Glomerular endothelial cell (primary cell): ENCODE measurements at regions not wholly inside any gene's neighbourhood (a gene's known extent, or its start where the extent isn't known, plus 50 kb on each side); places are given as distances from the start of the nearest gene placed in this dataset.

Source experiments
- DNase-seq: peaks from one replicate; pipeline ENCODE4 v3.0.0-alpha.2; 2011; ENCODE audit warnings: low read depth, low spot score; ENCODE audit errors: extremely low read depth

DNA sequence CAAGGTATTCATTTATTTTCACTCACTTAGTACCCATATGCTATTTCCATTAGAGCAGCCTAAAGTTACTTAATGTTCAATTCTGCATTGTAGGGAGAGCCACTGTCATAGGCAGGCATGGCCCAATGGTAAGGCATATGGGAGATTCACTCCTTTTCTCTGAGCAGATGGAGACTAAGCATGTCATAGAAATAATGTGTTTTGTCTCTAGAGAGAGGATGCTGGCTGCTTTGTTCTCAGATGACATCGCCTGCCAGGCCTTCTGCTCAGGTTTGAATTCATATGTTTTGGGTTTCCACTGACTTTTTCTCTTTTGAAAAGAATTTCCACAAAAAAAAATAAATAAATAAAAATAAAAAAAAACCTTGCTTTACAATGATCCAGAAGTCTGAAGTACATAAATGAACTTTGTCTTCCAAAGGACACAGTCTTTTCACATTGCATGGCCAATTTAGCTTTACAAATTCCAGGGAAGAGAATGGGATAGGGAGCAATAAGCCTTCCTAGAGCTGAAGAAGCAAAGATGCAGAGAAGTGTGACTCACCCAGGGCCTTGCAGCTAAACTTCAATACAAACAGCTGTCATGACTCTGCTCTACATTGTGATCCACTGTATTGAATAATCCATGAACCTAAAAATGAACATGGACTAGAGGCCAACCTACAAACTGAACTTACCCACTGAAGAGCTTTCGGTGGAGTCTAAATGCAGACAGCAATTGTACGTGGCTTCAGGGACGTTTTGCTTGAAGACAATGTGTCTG is 422.5 kb downstream of the CMPK2 start:
- DNase-seq = no peak

- DNase-seq = no peak
Observed at GRCh38 chr2:6444514-6444913, 421.2 kb downstream of the CMPK2 start.

DNA sequence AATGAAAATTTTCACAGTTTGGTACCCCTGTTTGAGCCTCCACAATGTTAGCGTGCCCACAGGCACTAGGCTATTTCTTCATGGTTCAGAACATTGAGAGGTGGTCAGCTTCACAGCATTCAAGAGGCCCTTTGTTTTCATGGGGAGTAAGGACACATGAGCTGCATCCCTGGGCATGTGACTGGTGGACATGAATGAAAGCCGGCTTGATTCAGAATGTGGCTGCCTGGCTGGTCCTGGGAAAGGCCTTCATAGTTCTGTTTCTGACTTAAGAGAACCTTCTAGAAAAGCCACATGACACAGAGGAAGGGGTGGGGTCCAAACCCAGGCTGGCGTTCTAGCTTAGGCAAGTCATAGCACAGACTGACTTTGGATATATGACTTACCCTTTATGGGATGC is 420.6 kb downstream of the CMPK2 start:
- DNase-seq = no peak

GRCh38 chr2:6446938-6447608 is 418.6 kb downstream of the CMPK2 start:
- DNase-seq = no peak

- DNase-seq = no peak
Observed at GRCh38 chr2:6448893-6449292, 416.8 kb downstream of the CMPK2 start.

DNA sequence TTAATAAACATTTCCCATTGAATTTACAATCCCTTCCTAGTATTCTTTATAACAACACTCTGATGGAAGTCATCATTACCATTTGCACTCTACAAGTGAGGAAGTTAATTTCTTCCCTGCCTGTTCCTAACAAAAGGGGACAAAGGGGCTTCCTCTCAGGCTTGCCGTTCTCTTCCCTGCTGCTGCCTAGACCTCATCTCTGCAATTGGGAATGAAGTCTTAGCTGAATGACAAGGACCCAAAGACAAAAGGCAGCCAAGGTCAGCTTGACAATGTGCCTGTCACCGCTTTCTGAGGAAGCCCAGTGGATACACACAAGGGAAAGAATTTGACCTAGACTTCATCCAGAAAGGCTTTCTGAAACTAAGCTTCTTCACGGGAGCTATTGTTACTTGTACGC is 416.4 kb downstream of the CMPK2 start:
- DNase-seq = no peak

GRCh38 chr2:6452702-6453481 is 412.8 kb downstream of the CMPK2 start:
- no peak for DNase-seq

- DNase-seq = no peak
Observed at GRCh38 chr2:6454286-6454990, 411.3 kb downstream of the CMPK2 start.

DNA sequence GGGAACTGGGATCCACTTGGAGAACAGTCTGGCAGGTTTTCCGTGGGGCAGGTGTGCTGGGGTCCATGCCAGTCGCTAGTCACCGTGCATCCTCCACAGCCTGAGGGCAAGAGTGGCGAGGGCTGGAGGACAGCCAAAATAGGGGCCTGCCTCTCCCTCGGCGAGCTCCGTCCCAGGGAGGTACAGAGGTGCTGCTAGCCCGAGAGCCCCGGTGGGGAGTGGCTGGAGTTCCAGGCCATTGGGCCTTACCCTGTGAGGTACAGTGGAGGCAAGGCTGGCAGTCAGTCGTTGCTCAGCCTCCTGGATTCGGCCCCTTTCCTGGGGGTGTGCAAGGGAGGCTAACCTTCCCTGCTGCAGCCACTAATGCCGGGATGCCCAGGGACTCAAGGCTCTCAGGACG is 406.6 kb downstream of the CMPK2 start:
- DNase-seq = no peak

GRCh38 chr2:6470518-6470917 is 395.2 kb downstream of the CMPK2 start:
- DNase-seq = no peak

GRCh38 chr2:6471419-6471818 is 394.3 kb downstream of the CMPK2 start:
- DNase-seq = no peak

DNA sequence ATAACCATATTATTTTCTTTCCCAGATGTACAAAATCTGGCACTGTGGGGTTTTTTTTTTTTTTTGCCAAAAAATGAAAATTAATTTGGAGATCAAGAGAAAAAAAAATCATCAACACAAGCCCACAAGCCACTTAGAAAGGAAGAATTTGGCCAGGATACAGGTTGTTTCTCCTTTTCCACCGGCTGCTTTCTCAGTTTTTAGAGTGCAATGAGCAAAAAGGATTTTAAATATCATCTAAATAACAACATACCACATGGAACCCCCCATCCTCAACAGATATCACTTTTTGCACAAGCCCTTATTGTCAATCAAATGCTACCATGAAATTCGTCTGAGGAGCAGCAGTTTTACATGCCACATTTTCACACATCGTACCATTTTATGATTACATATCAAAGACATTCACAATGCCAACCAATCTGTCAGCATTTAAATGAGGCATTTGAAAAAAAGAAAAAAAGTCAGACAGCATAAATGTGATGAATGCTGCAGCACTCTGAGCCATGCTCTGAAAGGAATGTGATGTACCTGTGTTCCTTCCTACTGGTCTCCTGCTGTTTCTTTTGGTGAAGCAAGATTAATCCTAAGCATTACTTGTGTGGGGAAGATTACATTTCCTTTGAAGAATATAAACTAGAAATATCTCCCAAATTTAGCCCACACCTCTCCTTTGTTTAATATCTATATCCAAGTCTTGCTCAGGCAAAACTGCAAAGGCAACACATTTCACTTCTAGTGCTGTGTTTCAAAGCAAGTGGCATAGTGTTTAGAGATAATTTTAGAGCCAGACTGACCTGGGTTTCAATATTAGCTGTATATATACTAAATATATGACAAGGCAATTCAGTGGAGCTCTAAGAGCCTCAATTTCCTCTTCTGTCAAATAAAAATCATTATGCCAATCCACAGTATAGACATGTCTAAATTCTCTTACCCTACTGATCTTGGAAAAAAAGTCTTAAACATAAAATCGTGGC is 391.3 kb downstream of the CMPK2 start:
- no peak for DNase-seq

- no peak for DNase-seq
Observed at GRCh38 chr2:6475155-6475940, 390.4 kb downstream of the CMPK2 start.

- no peak for DNase-seq
Observed at GRCh38 chr2:6480514-6480913, 385.2 kb downstream of the CMPK2 start.

DNA sequence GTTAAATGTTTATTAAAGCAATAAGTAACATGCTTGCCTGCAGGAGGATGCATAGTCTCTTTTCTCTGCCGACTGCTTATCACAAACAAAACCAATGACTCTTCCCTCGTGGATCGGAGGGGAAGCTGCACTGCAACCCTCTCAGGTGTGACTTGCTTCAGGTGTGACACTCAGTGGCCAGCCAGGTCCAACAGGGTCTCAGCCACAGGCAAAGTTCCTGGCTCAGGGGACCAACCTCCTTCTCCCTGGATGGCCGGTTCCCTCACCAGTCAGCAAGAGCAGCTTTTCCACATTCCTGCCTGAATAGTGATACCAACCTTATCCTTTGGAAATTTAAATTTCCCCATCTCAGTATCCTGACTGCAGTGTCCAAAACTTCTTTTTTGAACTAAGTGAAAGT is 383.5 kb downstream of the CMPK2 start:
- no peak for DNase-seq

GRCh38 chr2:6487765-6488164 is 377.9 kb downstream of the CMPK2 start:
- no peak for DNase-seq

DNA sequence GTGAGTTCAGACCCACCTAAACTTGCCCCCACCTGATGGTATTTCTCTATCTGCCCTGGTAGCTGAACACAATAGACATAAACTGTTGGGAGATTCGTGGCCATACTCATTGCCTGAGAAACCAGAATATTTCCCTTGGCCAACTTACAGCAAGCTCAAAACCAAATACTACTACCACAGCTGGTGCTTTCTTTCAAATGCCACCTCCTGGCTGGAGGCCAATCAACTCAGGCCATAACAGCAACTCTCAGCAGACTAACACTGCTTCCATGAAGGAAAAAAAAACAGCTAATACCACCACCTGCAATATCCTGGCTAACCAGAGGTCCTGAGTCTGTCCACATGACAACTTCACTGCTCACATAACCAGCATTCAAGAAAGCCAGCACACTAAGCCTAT is 373.1 kb downstream of the CMPK2 start:
- DNase-seq = no peak

DNA sequence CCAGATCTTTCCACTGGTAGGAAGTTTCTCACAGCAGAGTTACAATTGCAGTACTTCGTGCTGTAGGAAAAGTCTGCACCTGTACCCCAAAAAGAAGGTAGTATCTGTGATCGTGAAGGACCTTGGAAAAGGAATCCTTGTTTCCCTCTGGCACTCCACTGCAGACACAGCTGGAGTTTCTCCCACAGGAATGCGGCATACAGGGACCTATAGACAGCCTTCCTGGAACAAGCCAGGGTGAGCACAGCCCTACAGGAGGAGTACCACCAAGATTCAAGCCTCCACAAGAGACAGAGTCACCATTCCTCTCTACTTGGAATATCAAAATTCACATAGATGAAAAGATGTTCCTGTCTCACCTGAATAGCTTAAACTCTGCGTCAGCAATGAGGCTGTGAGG is 372.4 kb downstream of the CMPK2 start:
- no peak for DNase-seq

DNA sequence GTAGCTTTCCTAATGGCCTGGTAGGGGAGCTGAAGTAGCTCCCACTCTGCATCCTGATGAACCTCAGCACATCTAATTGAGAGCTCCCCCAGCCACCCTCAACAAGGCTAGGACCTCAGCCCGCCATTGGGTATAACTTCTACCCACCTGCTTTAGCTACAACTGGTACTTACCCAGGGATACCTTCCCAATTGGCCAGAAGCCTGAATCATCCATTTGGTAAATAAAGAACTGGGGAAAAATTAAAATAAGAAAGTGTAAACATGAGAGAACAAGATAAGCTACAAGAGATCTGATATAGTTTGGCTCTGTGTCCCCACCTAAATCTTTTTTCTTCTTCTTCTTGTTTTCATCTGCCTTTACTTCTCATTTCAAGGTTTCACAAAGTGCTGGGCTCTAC is 372.0 kb downstream of the CMPK2 start:
- no peak for DNase-seq
